HepG2 (cell line): ENCODE measurements at regions not wholly inside any gene's neighbourhood (a gene's known extent, or its start where the extent isn't known, plus 50 kb on each side); places are given as distances from the start of the nearest gene placed in this dataset.

ENCODE experiments used
- ADNP ChIP-seq: sonication (generic); formaldehyde crosslinking; IDR thresholded peaks from 2 replicates; pipeline ENCODE4 v1.4.0; 2020; ENCODE audit warnings: missing genetic modification reagents
- HDAC6 ChIP-seq: fragments of 200-600 bp; sonication (generic); IDR thresholded peaks from 2 replicates; pipeline ENCODE4 v1.7.0; 2017; ENCODE audit warnings: mild to moderate bottlenecking, antibody characterized with exemption, low read length, low read depth
- HNF4G ChIP-seq, 2 experiments: sonication (generic) in 1 of 2; formaldehyde crosslinking in 1 of 2; IDR thresholded peaks; 2 replicates each; pipeline versions ENCODE4 v1.4.0 to v1.6.1; 2011 to 2020; ENCODE audit warnings: borderline replicate concordance in 2 of 2, low read depth in 2 of 2, mild to moderate bottlenecking in 2 of 2, low read length in 1 of 2, missing genetic modification reagents in 1 of 2, moderate library complexity in 1 of 2
- HOXA7 ChIP-seq: sonication (generic); formaldehyde crosslinking; IDR thresholded peaks from 2 replicates; pipeline ENCODE4 v1.8.1; 2022; ENCODE audit warnings: mild to moderate bottlenecking, missing genetic modification reagents, moderate library complexity
- KDM1A ChIP-seq: IDR thresholded peaks from 2 replicates; pipeline ENCODE4 v1.6.1; 2016; ENCODE audit warnings: missing compliant biosample characterization
- KLF11 ChIP-seq: IDR thresholded peaks from 2 replicates; pipeline ENCODE4 v1.6.1; 2016; ENCODE audit warnings: missing compliant biosample characterization
- KLF16 ChIP-seq, 2 experiments: sonication (generic) in 1 of 2; formaldehyde crosslinking in 1 of 2; IDR thresholded peaks; 2 replicates each; pipeline versions ENCODE4 v1.6.1 to v1.8.0; 2016 to 2023; ENCODE audit warnings: missing genetic modification reagents in 2 of 2, missing compliant biosample characterization in 1 of 2
- MAF1 ChIP-seq: sonication (generic); formaldehyde crosslinking; IDR thresholded peaks from 2 replicates; pipeline ENCODE4 v1.5.0; 2020; ENCODE audit warnings: missing genetic modification reagents, borderline replicate concordance
- NFYB ChIP-seq: sonication (generic); formaldehyde crosslinking; IDR thresholded peaks from 2 replicates; pipeline ENCODE4 v1.4.0; 2020; ENCODE audit warnings: missing genetic modification reagents
- PRPF4 ChIP-seq: fragments of 200-400 bp; formaldehyde crosslinking; IDR thresholded peaks from 2 replicates; pipeline ENCODE4 v1.6.1; 2016; ENCODE audit warnings: low read length, low read depth; ENCODE audit not compliant: poor library complexity, severe bottlenecking
- SMARCC2 ChIP-seq: fragments of 450-650 bp; IDR thresholded peaks from 2 replicates; pipeline ENCODE4 v1.6.1; 2017; ENCODE audit warnings: antibody characterized with exemption, mild to moderate bottlenecking
- TBL1XR1 ChIP-seq: fragments of 150-350 bp; IDR thresholded peaks from 2 replicates; pipeline ENCODE4 v1.6.1; 2014; ENCODE audit warnings: borderline replicate concordance, low read length; ENCODE audit not compliant: partially characterized antibody
- THYN1 ChIP-seq: sonication (generic); formaldehyde crosslinking; IDR thresholded peaks from 2 replicates; pipeline ENCODE4 v1.8.1; 2023; ENCODE audit warnings: low read depth, mild to moderate bottlenecking, moderate library complexity, missing genetic modification reagents, borderline replicate concordance
- ZBTB10 ChIP-seq: sonication (generic); formaldehyde crosslinking; IDR thresholded peaks from 2 replicates; pipeline ENCODE4 v1.4.0; 2020; ENCODE audit warnings: missing genetic modification reagents, borderline replicate concordance
- ZBTB43 ChIP-seq: sonication (generic); formaldehyde crosslinking; conservative IDR thresholded peaks from 2 replicates; pipeline ENCODE4 v1.4.0; 2020; ENCODE audit warnings: missing genetic modification reagents
- ZNF382 ChIP-seq: sonication (generic); formaldehyde crosslinking; IDR thresholded peaks from 2 replicates; pipeline ENCODE4 v1.5.0; 2020; ENCODE audit warnings: missing genetic modification reagents, mild to moderate bottlenecking, borderline replicate concordance
- ZNF451 ChIP-seq: sonication (generic); formaldehyde crosslinking; IDR thresholded peaks from 2 replicates; pipeline ENCODE4 v1.5.0; 2020; ENCODE audit warnings: mild to moderate bottlenecking, missing genetic modification reagents
- ZNF597 ChIP-seq: sonication (generic); formaldehyde crosslinking; IDR thresholded peaks from 2 replicates; pipeline ENCODE4 v1.5.0; 2020; ENCODE audit warnings: missing genetic modification reagents
- ZNF75D ChIP-seq: sonication (generic); formaldehyde crosslinking; IDR thresholded peaks from 2 replicates; pipeline ENCODE4 v1.8.1; 2023; ENCODE audit warnings: missing genetic modification reagents, mild to moderate bottlenecking, borderline replicate concordance
- ZSCAN9 ChIP-seq: IDR thresholded peaks from 2 replicates; pipeline ENCODE4 v1.6.1; 2016; ENCODE audit warnings: borderline replicate concordance
- TF ChIP-seq, protein P1 (sequence below): sonication (generic); formaldehyde crosslinking; IDR thresholded peaks from 2 replicates; pipeline ENCODE4; 2020; ENCODE audit warnings: missing genetic modification reagents, mild to moderate bottlenecking, borderline replicate concordance

- TF ChIP-seq KDM1A (CRISPR knock-in tag) (no peak), MAF1 (peak; percentile 95; the same call in 1 of the 2 replicates), HOXA7 (CRISPR knock-in tag) (no peak), SMARCC2 (no peak), ZNF382 (CRISPR knock-in tag) (no peak), ZNF75D (CRISPR knock-in tag) (no peak), THYN1 (CRISPR knock-in tag) (no peak), ZBTB43 (CRISPR knock-in tag) (0 out of 2 replicates have a peak, but pooled peaks have one; percentile 47), ZNF597 (no peak), KLF16 (CRISPR knock-in tag; IDR thresholded peaks at IDR 0.05) (peak in 1 of 2 experiments; percentile 99; a peak in 2 of 4 replicates), ZSCAN9 (CRISPR knock-in tag) (peak; percentile 96), ADNP (CRISPR knock-in tag) (no peak), TBL1XR1 (peak; percentile 80), HNF4G (IDR thresholded peaks at IDR 0.05; ENCODE audit: borderline replicate concordance, low read depth, low read length) (peak; percentile 6; the same call in 1 of the 2 replicates), HNF4G (CRISPR knock-in tag; IDR thresholded peaks at IDR 0.05; ENCODE audit: borderline replicate concordance, low read depth) (peak; percentile 27; the same call in 1 of the 2 replicates), ZBTB10 (CRISPR knock-in tag) (no peak), KLF11 (CRISPR knock-in tag) (peak; percentile 94), NFYB (CRISPR knock-in tag) (peak; percentile 34; the same call in 1 of the 2 replicates), PRPF4 (no peak), HDAC6 (peak; percentile 86; the same call in 1 of the 2 replicates), ZNF451 (CRISPR knock-in tag) (peak; percentile 80)
- TF ChIP-seq, protein P1, sequence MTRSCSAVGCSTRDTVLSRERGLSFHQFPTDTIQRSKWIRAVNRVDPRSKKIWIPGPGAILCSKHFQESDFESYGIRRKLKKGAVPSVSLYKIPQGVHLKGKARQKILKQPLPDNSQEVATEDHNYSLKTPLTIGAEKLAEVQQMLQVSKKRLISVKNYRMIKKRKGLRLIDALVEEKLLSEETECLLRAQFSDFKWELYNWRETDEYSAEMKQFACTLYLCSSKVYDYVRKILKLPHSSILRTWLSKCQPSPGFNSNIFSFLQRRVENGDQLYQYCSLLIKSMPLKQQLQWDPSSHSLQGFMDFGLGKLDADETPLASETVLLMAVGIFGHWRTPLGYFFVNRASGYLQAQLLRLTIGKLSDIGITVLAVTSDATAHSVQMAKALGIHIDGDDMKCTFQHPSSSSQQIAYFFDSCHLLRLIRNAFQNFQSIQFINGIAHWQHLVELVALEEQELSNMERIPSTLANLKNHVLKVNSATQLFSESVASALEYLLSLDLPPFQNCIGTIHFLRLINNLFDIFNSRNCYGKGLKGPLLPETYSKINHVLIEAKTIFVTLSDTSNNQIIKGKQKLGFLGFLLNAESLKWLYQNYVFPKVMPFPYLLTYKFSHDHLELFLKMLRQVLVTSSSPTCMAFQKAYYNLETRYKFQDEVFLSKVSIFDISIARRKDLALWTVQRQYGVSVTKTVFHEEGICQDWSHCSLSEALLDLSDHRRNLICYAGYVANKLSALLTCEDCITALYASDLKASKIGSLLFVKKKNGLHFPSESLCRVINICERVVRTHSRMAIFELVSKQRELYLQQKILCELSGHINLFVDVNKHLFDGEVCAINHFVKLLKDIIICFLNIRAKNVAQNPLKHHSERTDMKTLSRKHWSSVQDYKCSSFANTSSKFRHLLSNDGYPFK, result no peak
Measured at GRCh38 chr17:72592242-72592966, 471.6 kb downstream of the SOX9 start (continued).
